H1 (cell line): ENCODE measurements at regions not wholly inside any gene's neighbourhood (a gene's known extent, or its start where the extent isn't known, plus 50 kb on each side); places are given as distances from the start of the nearest gene placed in this dataset.

Experiments used
- ATF2 ChIP-seq: IDR thresholded peaks from 2 replicates; pipeline ENCODE4 v1.6.1; 2012; ENCODE audit warnings: low read length, inconsistent platforms
- CHD7 ChIP-seq: fragments of 300-600 bp; sonication (generic); IDR thresholded peaks from 2 replicates; pipeline ENCODE4 v1.7.1; 2012; ENCODE audit warnings: low read length, moderate library complexity, mild to moderate bottlenecking, inconsistent platforms; ENCODE audit not compliant: insufficient replicate concordance
- CTCF ChIP-seq, 3 experiments: IDR thresholded peaks; 1 replicate in 2 of 3; 2 replicates in 1 of 3; pipeline versions ENCODE4 v1.5.1 to v1.6.1; 2011; ENCODE audit warnings: low read length in 3 of 3, mild to moderate bottlenecking in 3 of 3, inconsistent platforms in 2 of 3, low read depth in 1 of 3, moderate library complexity in 1 of 3; ENCODE audit not compliant: insufficient read depth in 1 of 3; ENCODE audit errors: control extremely low read depth in 1 of 3
- EP300 ChIP-seq, 2 experiments: IDR thresholded peaks; 1 replicate in 1 of 2; 2 replicates in 1 of 2; pipeline ENCODE4 v1.6.1; 2011 to 2012; ENCODE audit warnings: low read depth in 2 of 2, low read length in 2 of 2, mild to moderate bottlenecking in 2 of 2, borderline replicate concordance in 1 of 2, inconsistent platforms in 1 of 2, moderate library complexity in 1 of 2
- MAX ChIP-seq: IDR thresholded peaks from 2 replicates; pipeline ENCODE4 v1.6.1; 2012; ENCODE audit warnings: inconsistent platforms

- TF ChIP-seq CTCF (IDR thresholded peaks at IDR 0.05; ENCODE audit: control extremely low read depth in 1 of 3, insufficient read depth in 1 of 3, low read depth in 1 of 3, low read length in 3 of 3) (no peak), MAX (no peak), ATF2 (no peak), CHD7 (no peak), EP300 (IDR thresholded peaks at IDR 0.05; ENCODE audit: borderline replicate concordance in 1 of 2, low read depth in 2 of 2, low read length in 2 of 2) (no peak)
- TF ChIP-seq, all 59 proteins: peak for 0
These were observed 234.6 kb upstream of the CXCL12 start (continued) for GRCh38 chr10:44619521-44619920.
